PC-9 (cell line): ENCODE measurements at regions not wholly inside any gene's neighbourhood (a gene's known extent, or its start where the extent isn't known, plus 50 kb on each side); places are given as distances from the start of the nearest gene placed in this dataset.

Experiments
- CTCF ChIP-seq: fragments of 200-600 bp; sonication (generic); conservative IDR thresholded peaks from 2 replicates; pipeline ENCODE4 v1.6.1; 2017; ENCODE audit warnings: mixed run types, antibody characterized with exemption, mild to moderate bottlenecking, moderate library complexity
- EZH2 ChIP-seq: fragments of 200-600 bp; sonication (generic); IDR thresholded peaks from 2 replicates; pipeline ENCODE4 v1.8.0; 2017; ENCODE audit warnings: antibody characterized with exemption, low read depth

GRCh38 chr5:173680660-173681242 is 64.3 kb upstream of the BOD1 start:
- no peak for TF ChIP-seq CTCF
- no peak for TF ChIP-seq EZH2
